GM18907 (cell line): ENCODE measurements at regions not wholly inside any gene's neighbourhood (a gene's known extent, or its start where the extent isn't known, plus 50 kb on each side); places are given as distances from the start of the nearest gene placed in this dataset.

Source experiments
- ATAC-seq: cut with Tn5 transposase; IDR thresholded peaks from one replicate; pipeline ENCODE4 v1.9.1; 2021; ENCODE audit warnings: mild to moderate bottlenecking, moderate library complexity; ENCODE audit not compliant: unreplicated experiment

DNA sequence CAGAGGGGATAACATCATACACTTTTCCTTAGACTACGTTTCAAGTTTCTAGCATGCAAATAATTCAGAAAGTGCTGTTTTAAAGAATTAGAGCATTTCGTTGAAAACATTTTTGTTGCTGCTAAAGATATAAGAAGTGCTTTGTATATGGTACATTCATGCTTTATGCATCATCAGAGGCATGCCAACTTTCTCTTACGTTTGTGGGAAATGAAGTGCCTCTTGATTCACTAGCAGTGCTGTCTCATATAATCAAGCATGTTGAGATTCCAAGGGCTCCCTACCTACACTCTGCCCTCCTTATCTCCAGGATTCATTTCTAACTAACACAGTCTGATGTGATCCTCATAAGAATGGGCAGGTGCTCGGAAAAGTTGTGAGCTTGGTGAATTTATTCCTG is 748.6 kb upstream of the DDX18 start:
- ATAC-seq: no peak

DNA sequence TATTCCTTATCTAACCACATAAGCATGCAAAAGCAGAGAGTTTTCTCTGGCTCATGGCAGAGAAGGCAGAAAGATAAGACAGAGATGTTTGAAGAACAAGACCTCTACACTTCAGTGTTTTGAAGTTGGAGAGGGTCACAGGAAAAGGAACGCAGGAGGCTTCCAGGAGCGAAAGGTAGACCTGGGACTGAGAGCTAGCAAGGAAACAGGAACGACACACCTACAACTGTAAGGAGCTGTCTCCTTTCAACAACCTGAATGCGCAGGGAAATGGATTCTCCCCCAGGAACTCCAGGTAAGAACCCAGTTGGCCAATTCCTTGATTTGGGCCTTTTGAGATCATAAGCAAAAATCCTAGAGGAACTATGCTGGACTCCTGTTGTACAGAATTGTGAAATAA is 746.6 kb upstream of the DDX18 start:
- ATAC-seq: no peak

DNA sequence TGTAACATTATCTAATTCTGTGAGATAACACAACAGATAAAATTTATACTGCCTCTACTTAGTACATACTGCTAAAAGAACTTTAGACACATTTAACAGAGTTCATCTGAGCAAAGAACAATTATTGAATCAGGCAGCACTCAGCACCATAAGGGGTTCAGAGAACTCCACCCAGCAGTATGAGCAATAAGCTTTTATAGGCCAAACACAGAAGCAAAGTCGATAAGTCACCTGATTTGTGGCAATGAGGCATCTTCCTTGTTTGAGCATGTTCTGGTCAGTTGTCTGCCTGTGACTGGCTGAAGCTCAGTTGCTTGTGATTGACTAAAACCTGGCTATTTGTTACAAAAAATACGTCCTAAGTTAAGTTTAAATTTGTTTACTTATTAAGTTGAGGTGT is 746.1 kb upstream of the DDX18 start:
- no peak for ATAC-seq

DNA sequence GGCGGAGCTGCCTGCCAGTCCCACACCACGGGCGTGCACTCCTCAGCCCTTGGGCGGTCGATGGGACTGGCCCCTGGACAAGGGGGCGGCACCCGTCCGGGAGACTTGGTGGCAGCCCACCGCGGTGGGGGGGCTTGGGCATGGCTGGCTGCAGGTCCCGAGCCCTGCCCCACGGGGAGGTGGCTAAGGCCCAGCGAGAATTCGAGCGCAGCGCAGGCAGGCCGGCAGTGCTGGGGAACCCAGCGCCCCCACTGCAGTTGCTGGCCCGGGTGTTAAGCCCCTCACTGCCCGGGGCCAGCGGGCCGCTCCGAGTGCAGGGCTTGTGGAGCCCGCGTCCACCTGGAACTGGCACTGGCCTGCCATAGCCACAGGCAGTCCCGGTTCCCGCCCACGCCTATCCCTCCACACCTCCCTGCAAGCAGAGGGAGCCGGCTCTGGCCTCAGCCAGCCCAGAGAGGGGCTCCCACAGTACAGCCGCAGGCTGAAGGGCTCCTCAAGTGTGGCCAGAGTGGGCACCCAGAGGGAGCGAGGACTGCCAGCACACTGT is 742.9 kb upstream of the DDX18 start:
- no peak for ATAC-seq

DNA sequence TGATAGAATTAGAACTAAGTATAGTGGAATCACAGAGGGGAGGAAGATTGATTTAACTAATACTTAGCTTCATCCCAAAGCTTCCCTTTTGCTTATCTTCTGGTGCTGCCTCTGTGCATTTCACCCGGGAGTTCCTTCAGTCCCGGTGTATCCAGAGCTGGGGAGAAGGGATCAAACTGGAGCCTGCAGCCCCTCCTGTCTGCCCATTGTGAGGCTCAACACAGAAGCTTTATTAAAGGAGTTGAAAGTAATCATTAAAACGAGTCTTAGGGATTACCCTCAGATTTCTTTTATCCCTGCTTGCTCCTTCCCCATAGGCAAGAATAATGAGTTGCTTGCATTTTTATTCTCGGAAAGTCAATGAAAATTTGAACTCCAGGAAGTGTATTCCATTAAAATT is 739.7 kb upstream of the DDX18 start:
- no peak for ATAC-seq

DNA sequence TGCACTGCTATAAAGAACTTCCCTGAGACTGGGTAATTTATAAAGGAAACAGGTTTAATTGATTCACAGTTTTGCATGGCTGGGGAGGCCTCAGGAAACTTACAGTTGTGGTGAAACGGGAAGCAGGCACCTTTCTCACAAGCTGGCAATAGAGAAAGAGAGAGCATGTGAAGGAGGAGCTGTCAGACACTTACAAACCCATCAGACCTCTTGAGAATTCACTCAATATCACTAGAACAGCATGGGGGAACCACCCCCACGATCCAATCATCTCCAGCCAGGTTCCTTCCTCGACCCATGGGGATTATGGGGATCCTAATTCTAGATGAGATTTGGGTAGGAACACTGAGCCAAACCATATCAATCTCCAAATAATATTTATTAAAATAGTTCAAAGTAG is 729.2 kb upstream of the DDX18 start:
- no peak for ATAC-seq

DNA sequence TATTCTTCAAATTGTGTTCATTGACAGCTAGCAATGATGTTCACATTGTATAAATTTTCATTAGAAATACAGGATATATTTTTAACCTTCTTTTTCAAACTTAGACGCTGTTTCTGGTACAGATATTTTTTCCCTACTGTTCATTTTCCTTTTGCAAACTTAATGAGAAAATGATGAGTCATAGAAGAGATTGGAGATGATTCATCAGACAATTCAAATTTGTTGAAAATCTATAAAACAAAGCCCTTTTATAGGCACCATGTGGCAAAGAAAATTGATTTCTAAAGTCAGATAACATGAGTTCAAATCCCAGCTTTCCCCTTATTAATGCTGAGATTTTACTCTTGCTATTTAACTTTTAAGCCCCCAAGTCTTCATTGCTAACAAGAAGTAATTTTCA is 728.8 kb upstream of the DDX18 start:
- no peak for ATAC-seq

DNA sequence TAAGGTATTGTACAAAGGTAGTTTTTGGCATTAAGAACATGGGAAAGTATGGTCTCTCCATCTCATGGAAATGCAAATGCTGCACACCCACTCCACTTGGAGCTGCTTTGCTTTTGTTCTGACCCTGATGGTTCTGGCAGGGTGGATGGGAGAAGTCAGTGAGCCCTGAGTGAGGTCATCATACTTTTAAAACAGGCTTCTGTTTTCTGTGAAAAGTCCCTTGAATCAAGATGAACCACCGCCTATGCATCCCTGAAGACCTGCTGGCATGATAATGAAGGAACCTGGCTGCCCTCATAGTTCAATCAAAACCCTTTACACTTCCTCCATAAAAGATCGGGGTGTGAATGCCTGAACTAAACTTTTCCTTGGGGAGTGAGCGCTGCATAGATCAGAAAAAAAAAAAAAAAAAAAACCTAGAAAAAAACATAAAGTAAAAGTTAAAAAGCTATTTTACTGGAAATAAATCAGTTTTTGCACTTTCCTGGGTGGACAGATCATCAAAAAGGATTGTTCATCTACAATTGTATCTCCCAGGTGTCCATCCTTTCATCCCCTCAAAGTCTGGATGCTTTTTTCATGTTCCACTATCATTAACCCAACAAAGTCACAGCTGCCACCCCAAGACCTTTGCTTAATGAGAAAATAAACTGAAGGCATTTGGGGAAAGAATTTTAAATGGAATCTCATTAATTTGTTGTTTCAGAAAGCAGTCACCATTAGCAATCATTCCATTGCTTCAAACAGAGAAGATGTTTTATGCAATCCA is 728.1 kb upstream of the DDX18 start:
- no peak for ATAC-seq

DNA sequence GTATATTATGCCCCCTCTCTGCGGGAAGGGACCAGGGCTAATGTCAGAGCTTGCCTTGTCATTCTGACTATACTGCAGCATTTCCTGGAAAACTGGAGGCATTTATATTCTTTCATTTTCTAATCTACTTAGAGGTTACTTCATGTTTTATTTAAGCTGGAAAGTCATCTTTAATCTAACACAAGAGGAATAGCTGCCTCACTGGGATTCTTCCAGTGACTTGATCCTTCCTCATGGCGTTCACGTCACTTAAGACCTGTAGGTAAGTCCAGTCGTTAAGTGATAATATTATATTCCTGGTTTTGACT is 727.6 kb upstream of the DDX18 start:
- ATAC-seq: no peak

DNA sequence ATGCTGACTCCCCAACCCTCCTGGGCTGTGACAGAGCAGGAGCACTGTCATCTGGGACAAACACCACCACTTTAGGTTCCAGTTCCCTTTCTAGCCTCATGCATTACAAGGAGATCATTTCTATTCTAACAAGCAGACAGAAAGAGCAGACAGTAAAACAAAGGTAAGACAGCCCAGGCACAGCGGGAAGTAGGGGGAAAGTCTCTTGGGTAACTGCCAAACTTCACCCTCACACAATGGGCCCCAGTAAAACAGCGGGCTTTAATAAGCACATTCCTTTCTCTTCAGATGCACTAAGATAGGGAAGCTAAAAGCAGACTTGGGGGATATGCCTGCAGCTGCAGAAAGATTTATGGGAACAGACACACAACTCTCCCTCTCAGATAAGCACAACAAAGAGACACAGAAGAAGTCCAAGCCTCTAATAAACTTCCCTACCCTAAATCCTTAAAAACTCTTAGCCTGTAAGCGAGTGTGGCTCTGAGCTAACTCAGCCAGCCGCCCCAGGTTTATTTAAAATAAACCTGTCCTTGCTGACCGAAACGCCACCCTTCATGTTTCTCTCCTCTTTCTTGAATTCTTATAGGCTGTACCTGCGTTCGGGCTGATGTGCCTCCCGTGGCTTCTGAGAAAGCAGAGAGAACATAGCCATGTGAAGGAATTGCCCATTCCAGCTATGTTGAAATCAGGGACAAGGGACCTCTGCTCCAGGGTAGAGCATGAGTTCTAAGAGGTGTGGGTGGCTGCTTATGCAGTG is 726.8 kb upstream of the DDX18 start:
- ATAC-seq: no peak

DNA sequence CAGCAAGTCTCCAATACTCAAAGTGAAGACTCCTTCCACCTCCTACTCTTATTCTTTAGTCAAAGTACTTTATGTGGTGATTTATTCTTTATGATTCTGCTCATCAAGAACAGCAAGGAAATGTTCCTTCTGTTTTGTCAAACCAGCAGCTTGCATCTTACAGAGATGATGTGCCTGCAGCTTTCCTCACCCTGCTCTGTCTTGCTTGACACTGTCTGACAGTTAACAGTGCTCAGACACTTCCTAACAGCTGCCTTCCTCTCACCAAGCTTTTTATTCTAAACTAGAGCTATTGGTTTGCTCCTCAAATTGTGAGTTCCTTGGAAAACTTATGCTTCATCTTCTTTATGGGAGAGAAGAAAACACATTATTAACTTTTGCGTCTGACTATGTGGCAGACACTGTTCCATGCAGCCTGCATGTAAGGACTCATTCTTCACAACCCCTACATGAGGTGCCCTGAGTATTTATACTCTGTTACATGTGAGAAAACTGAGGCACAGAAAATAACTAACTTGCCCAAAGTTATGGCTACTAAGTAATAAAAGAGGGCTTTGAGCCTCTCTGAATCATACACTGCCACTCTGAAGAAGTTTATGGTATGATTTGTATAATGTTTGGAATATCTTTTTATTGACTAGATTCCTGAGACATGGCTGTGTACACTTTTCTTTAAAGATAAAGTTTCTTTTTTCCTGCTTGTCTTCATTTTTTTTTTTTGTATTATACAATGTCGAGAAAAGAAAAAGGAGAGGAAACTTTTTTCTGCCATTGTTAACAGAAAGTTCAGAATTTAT is 723.3 kb upstream of the DDX18 start:
- ATAC-seq: no peak

DNA sequence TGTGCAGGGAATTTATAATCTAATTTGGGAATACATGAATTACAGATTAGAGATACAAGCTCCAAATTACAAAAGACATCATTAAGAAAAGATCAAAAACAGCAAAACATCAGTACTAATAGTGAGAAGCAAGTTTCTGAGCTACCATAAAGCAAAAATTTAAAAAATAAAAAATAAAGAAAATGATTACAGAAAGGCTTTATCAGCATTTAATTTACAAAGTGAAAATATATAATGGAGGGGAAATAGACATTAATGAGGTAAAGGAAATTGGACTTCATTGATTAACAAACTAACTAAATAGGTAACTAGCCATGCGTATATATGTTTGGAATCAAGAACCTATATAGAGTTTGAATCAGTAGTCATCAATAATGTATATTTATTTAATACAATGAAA is 712.9 kb upstream of the DDX18 start:
- no peak for ATAC-seq

DNA sequence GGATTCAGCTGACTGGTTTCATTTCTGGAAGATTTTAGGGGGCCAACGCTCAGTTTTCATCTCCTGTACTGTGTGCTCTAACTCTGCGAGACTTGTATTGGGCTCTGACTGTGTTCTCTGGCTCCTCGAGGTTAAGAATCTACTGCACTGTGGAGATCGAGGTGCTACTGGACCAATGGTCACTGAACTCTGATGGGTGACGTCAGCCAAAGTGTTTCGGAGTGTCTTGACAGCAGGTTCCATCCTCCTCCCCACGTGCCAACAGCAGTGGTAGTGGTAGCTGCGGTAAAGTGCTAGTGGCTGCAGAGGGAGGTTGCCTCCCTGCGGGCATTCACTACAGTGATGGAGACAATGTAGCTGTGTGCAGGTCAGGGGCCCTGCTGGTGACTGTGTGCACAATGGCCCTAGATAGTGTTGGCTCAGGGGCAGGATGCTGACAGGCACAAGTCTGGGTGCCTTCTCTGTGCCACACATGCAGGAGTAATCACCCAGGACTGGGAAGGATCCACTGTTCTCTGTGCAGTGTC is 705.7 kb upstream of the DDX18 start:
- ATAC-seq: no peak

DNA sequence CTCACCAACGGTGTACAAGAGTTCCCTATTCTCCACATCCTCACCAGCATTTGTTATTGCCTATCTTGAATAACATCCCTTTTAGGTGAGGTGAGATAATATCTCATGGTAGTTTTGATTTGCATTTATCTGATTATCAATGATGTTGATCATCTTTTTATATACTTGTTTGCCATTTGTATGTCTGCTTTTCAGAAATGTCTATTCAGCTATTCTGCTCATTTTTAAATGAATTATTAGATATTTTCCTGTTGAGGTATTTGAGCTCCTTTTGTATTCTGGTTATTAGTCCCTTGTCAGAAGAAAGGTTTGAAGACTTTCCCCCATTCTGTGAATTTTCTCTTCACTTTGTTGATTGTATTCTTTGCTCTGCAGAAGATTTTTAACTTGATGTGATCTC is 695.5 kb upstream of the DDX18 start:
- no peak for ATAC-seq

DNA sequence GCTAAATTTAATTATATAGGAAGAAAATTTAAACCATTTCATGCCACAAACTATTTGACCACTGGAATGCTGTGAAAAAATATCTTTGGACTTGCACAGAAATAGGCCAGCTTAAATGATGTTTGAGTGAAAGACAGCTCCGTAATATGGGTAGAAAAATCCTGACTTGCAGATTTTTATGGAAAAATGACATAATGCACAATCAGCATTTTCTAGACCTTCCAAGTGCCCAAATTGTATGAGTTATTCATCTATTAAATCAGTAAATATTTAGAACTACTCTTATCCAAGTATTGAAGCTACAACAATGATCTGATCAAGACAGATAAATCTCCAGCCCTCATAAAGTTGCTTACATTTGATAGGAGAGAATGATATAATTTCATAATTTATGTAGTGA is 691.1 kb upstream of the DDX18 start:
- ATAC-seq: no peak

DNA sequence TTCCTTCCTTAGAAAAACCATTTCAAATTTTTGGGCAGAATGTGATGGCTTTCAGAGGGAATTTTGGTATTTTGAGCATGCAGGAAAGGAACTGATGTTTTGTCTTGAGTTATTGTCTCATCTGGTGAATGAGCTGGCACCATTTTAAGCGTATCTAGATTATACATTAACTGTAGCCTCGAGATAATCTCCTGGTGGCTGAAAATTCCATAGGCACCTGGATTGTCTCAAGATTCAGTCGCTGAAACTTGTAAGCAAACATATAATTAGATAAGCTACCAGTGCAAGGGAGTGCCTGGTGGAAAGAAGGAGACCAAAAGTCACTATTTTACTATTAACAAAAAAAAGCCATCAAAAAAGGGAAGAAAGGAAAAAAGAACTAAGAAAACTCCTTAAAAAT is 687.8 kb upstream of the DDX18 start:
- no peak for ATAC-seq

DNA sequence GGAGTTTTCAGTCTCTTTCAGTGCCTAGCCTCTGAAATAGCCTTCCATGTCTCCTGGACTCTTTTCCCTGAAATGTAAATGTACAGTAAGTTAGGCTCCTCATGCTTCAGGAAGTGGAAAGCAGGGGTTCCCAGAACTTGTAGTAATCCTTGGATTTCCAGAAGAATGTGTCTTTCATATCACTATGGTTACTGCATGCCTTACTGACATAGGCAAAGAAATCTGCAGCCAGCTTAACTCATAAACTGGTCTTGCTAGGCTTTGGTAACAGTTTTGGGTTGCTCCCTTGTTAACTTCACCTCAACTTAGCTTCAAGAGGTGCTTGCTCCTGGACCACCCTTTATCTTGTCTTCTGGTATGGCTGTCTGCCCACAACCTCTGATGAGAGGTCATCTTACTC is 686.8 kb upstream of the DDX18 start:
- ATAC-seq: no peak

DNA sequence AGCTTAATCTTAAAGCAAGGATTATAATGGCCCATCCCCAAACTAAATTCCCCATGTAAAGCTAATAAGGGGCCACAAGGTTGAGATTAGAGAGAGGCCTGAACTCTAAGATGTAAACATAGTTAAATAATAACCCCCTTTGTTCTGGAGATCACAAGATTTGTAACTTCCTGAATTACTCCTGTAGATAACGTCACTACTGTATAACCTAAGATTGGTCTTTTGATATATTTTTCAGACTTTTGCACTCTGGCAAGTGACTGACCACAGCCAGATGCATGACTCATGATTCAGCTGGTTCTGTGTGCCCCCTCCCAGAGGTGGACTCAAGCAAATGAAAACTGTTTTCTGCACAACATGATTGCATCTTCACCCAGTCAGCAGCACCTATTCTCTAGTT is 686.0 kb upstream of the DDX18 start:
- no peak for ATAC-seq

DNA sequence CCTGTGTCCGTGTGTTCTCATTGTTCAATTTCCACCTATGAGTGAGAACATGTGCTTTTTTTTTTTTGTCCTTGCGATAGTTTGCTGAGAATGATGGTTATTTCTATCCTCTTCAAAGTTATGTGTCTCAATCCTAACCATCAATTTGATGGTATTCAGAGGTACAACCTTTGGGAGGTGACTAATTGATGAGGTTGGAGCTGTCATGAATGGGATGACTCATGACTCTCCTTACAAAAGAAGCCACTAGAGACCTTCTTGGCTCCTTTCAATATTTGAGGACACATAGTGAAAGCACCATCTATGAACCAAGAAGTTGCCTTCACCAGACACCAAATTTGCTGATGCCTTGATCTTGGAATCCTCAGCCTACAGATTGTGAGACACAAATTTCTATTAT is 677.1 kb upstream of the DDX18 start:
- ATAC-seq: no peak

DNA sequence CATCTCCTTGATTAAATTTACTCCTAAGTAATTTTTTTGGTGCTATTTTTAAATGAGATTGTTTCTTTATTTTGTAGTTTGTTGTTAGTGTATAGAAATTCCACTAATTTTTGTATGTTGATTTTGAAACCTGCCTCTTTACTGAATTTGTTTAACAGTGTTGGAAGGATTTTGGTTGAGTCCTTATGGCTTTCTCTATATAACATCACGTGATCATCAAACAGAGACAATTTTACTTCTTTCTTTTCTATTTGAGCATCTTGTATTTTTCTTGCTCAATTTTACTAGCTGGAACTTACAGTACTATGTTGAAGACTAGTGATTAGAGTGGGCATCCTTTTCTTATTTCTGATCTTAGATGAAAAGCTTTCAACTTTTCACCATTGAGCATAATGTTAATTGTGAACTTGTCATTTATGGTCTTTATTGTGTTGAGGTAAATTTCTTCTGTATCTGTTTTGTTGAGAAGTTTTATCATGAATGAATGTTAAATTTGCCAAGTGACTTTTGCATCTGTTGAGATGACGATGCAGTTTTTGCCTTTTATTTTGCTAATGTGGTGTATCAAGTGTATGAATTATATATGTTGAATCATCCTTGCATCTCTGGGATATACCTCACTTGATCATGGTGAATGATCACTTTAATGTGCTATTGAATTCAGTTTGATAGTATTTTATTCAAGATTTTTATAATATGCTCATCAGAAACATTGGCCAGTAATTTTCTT is 645.3 kb upstream of the DDX18 start:
- no peak for ATAC-seq

DNA sequence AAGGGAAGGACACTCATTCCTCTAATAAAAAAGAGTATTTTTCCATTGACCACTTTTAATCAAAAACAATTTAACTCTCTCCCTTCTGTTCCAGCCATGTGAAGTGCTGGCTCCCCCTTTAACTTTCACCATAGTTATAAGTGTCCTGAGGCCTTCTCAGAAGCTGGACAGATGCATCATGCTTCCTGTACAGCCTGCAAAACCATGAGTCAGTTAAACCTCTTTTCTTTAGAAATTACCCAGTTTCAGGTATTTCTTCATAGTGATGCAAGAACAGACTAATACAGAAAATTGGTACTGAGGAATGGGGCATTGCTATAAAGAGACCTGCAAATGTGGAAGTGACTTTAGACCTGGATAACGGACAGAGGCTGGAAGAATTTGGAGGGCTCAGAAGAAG is 643.6 kb upstream of the DDX18 start:
- ATAC-seq: no peak
